RWPE1 (cell line): ENCODE measurements at regions not wholly inside any gene's neighbourhood (a gene's known extent, or its start where the extent isn't known, plus 50 kb on each side); places are given as distances from the start of the nearest gene placed in this dataset.

Experiments
- CTCF ChIA-PET: fragments of 350-600 bp; sonication (Branson Sonifier 250); formaldehyde crosslinking; extraction: SDS; loops from one replicate; lab custom pipeline; 2021; lab: Yijun Ruan, JAX
- POLR2A ChIA-PET: fragments of 400-600 bp; formaldehyde crosslinking; extraction: SDS; loops from one replicate; lab custom pipeline; 2020; ENCODE audit warnings: antibody characterized with exemption; ENCODE audit not compliant: low non-redundant PET; lab: Yijun Ruan, JAX
- DNase-seq: peaks from one replicate; pipeline ENCODE4 v3.0.0; 2012; ENCODE audit warnings: low spot score
- H3K27ac ChIP-seq: fragments of 450-650 bp; 2 replicates; pipeline ENCODE4 v1.5.1; 2017
- CTCF ChIP-seq: fragments of 450-650 bp; conservative IDR thresholded peaks from 2 replicates; pipeline ENCODE4 v1.5.1; 2017; ENCODE audit warnings: low read depth, mild to moderate bottlenecking

GRCh38 chr5:18111906-18112465 is 477.7 kb downstream of the TAF11L14 start:
- H3K27ac ChIP-seq, result no peak overlapping the region
- POLR2A ChIA-PET, result no interaction called here
- TF ChIP-seq CTCF, result no peak
- DNase-seq, result no peak
- CTCF ChIA-PET, result no interaction called here

- ChIA-PET CTCF (interaction anchor here (0.6 to 0.8 kb wide), 2 partner anchors 9 to 13 kb away, joined by 3 to 5 read pairs; no protein-coding TSS in a partner anchor), POLR2A (no interaction called here)
- DNase-seq, result no peak
- TF ChIP-seq CTCF, result no peak
- no peak overlapping the region for H3K27ac ChIP-seq
Measured at GRCh38 chr5:18113721-18114120, 479.5 kb downstream of the TAF11L14 start.

GRCh38 chr5:18114151-18114757 is 480.0 kb downstream of the TAF11L14 start:
- TF ChIP-seq CTCF, result no peak
- POLR2A ChIA-PET, result no interaction called here
- DNase-seq, result no peak
- H3K27ac ChIP-seq, result no peak overlapping the region
- CTCF ChIA-PET, result interaction anchor here (0.6 kb wide), 2 partner anchors 9 to 856 kb away, joined by 3 read pairs; no protein-coding TSS in a partner anchor

GRCh38 chr5:18117968-18118367 is 483.7 kb downstream of the TAF11L14 start:
- H3K27ac ChIP-seq, result no peak overlapping the region
- CTCF ChIA-PET, result no interaction called here
- TF ChIP-seq CTCF, result no peak
- DNase-seq, result no peak
- POLR2A ChIA-PET, result no interaction called here

GRCh38 chr5:18119156-18119785 is 485.0 kb downstream of the TAF11L14 start:
- POLR2A ChIA-PET, result no interaction called here

More at GRCh38 chr5:18119156-18119785, 485.0 kb downstream of the TAF11L14 start:
- CTCF ChIA-PET, result no interaction called here
- TF ChIP-seq CTCF, result no peak
- DNase-seq, result no peak
- no peak overlapping the region for H3K27ac ChIP-seq
